Esophagus muscularis mucosa (tissue), 4 donors: ENCODE measurements at regions not wholly inside any gene's neighbourhood (a gene's known extent, or its start where the extent isn't known, plus 50 kb on each side); places are given as distances from the start of the nearest gene placed in this dataset.
A peak's percentile ranks its signal among the peaks of the same experiment; 100 is the strongest.

Source experiments
- DNase-seq: peaks from one replicate; pipeline ENCODE4 v3.0.0-alpha.2; 2017; ENCODE audit errors: extremely low spot score
- H3K27ac ChIP-seq, 4 donors: fragments of 200-600 bp; sonication (generic); replicated peaks in 1 of 4; 1 replicate in 3 of 4; 2 replicates in 1 of 4; pipeline ENCODE4 v1.5.1; 2016 to 2019; ENCODE audit warnings: mild to moderate bottlenecking in 1 of 4
- H3K27me3 ChIP-seq, 4 donors: fragments of 200-600 bp; sonication (generic); one replicate each; pipeline versions ENCODE4 v1.5.1 to v1.6.0; 2016 to 2019
- H3K36me3 ChIP-seq, 4 donors: fragments of 200-600 bp; sonication (generic); one replicate each; pipeline ENCODE4 v1.5.1; 2016 to 2019
- H3K4me1 ChIP-seq, 4 donors: fragments of 200-600 bp; sonication (generic); one replicate each; pipeline ENCODE4 v1.5.1; 2016 to 2019
- H3K4me3 ChIP-seq, 4 donors: fragments of 200-600 bp; sonication (generic); 1 replicate in 2 of 4; 2 replicates in 2 of 4; pipeline ENCODE4 v1.5.1; 2016 to 2019; ENCODE audit warnings: mild to moderate bottlenecking in 4 of 4, moderate library complexity in 1 of 4
- H3K9me3 ChIP-seq, 4 donors: fragments of 200-600 bp; sonication (generic); 1 replicate in 3 of 4; 2 replicates in 1 of 4; pipeline ENCODE4 v1.5.1; 2016 to 2019
- CTCF ChIP-seq, 3 experiments: fragments of 200-600 bp in 2 of 3; fragments of 450-650 bp in 1 of 3; sonication (generic) in 2 of 3; IDR thresholded peaks; one replicate each; pipeline ENCODE4 v1.5.1; 2017 to 2019; ENCODE audit warnings: antibody characterized with exemption in 3 of 3, mild to moderate bottlenecking in 2 of 3, moderate library complexity in 1 of 3
- EP300 ChIP-seq: sonication (generic); formaldehyde crosslinking; IDR thresholded peaks from one replicate; pipeline ENCODE4 v1.6.1; 2017; ENCODE audit warnings: antibody characterized with exemption
- POLR2A ChIP-seq: fragments of 450-650 bp; IDR thresholded peaks from one replicate; pipeline ENCODE4 v1.6.1; 2017; ENCODE audit warnings: antibody characterized with exemption, moderate library complexity, mild to moderate bottlenecking, low read depth
- POLR2AphosphoS5 ChIP-seq, 2 donors: sonication (generic); formaldehyde crosslinking; IDR thresholded peaks; one replicate each; pipeline ENCODE4 v1.6.1; 2017; ENCODE audit warnings: antibody characterized with exemption in 2 of 2
- WGBS: methylation state at CpG from one replicate; pipeline ENCODE4 v1.1.5; 2018; 5-methylcytosine and 5-hydroxymethylcytosine counted together
- intact Hi-C: fragments of 100-400 bp; cut with DNase I; formaldehyde crosslinking; loops from one replicate; pipeline ENCODE4 v1.15.1; 2023

GRCh38 chr4:24322995-24323394 is 261.4 kb downstream of the DHX15 start:
- 75% methylated on average over 3 of the region's 3 CpGs for WGBS
- TF ChIP-seq CTCF (IDR thresholded peaks at IDR 0.05): no peak
- no peak for TF ChIP-seq POLR2A
- no peak for TF ChIP-seq EP300
- no peak for TF ChIP-seq POLR2AphosphoS5 (IDR thresholded peaks at IDR 0.05)
- DNase-seq: peak; percentile 60

GRCh38 chr4:24322511-24322910 is 261.8 kb downstream of the DHX15 start:
- H3K27me3 ChIP-seq: no peaks in the 10 kb centered on the region
- no peak overlapping the region for H3K4me3 ChIP-seq
- no peak for TF ChIP-seq CTCF (IDR thresholded peaks at IDR 0.05)
- no peak for TF ChIP-seq EP300
- no peak for TF ChIP-seq POLR2A
- TF ChIP-seq POLR2AphosphoS5 (IDR thresholded peaks at IDR 0.05): no peak
- 77% methylated on average over 1 of the region's 1 CpG for WGBS
- H3K4me1 ChIP-seq: peaks cover 5 to 28% (median 26%) of the 10 kb centered on the region in 4 donors
- H3K27ac ChIP-seq: no peak overlapping the region
- DNase-seq: peak; percentile 87
- no peaks in the 10 kb centered on the region for H3K36me3 ChIP-seq
- no peaks in the 10 kb centered on the region for H3K9me3 ChIP-seq
- intact Hi-C loops: no loop called here

More at GRCh38 chr4:24322995-24323394, 261.4 kb downstream of the DHX15 start:
- H3K9me3 ChIP-seq: no peaks in the 10 kb centered on the region
- intact Hi-C loops: no loop called here
- H3K27me3 ChIP-seq: no peaks in the 10 kb centered on the region
- H3K4me3 ChIP-seq: no peak overlapping the region
- no peak overlapping the region for H3K27ac ChIP-seq
- H3K36me3 ChIP-seq: no peaks in the 10 kb centered on the region
- H3K4me1 ChIP-seq: peaks cover 5 to 28% (median 26%) of the 10 kb centered on the region in 4 donors

- no peaks in the 10 kb centered on the region for H3K36me3 ChIP-seq
- H3K9me3 ChIP-seq: no peaks in the 10 kb centered on the region
- H3K4me1 ChIP-seq: peaks cover 5 to 28% (median 26%) of the 10 kb centered on the region in 4 donors
- peak; percentile 45 for DNase-seq
- TF ChIP-seq CTCF (IDR thresholded peaks at IDR 0.05) (no peak), POLR2AphosphoS5 (IDR thresholded peaks at IDR 0.05) (no peak), EP300 (no peak), POLR2A (no peak)
- no peak overlapping the region for H3K4me3 ChIP-seq
- no peaks in the 10 kb centered on the region for H3K27me3 ChIP-seq
- intact Hi-C loops: no loop called here
- H3K27ac ChIP-seq: peak overlapping the region in 3 of 4 donors; percentile 13 to 77 (median 57)
- WGBS: 56% methylated on average over 6 of the region's 6 CpGs
These were observed 262.7 kb downstream of the DHX15 start for GRCh38 chr4:24321616-24322015.

GRCh38 chr4:24321131-24321530 is 263.2 kb downstream of the DHX15 start:
- no peaks in the 10 kb centered on the region for H3K9me3 ChIP-seq
- H3K4me3 ChIP-seq: no peak overlapping the region
- no peak for DNase-seq
- H3K27me3 ChIP-seq: no peaks in the 10 kb centered on the region
- intact Hi-C loops: no loop called here
- H3K36me3 ChIP-seq: no peaks in the 10 kb centered on the region
- 52% methylated on average over 6 of the region's 6 CpGs for whole genome bisulfite sequencing
- TF ChIP-seq EP300 (no peak), POLR2AphosphoS5 (IDR thresholded peaks at IDR 0.05) (peak in 1 of 2 donors; percentile 39)
- H3K4me1 ChIP-seq: peaks cover 5 to 28% (median 26%) of the 10 kb centered on the region in 4 donors
- peak overlapping the region; percentile 32 to 77 (median 48) for H3K27ac ChIP-seq

- Histone ChIP-seq H3K36me3 (no peaks in the 10 kb centered on the region), H3K9me3 (no peaks in the 10 kb centered on the region), H3K27me3 (no peaks in the 10 kb centered on the region), H3K4me1 (peaks cover 5 to 28% (median 26%) of the 10 kb centered on the region in 4 donors), H3K4me3 (no peak overlapping the region), H3K27ac (no peak overlapping the region)
- no peak for TF ChIP-seq POLR2A
- TF ChIP-seq EP300: no peak
- TF ChIP-seq POLR2AphosphoS5 (IDR thresholded peaks at IDR 0.05): no peak
- no peak for TF ChIP-seq CTCF (IDR thresholded peaks at IDR 0.05)
- WGBS: 88% methylated on average over 5 of the region's 5 CpGs
- DNase-seq: no peak
- intact Hi-C loops: no loop called here
These were observed 265.0 kb downstream of the DHX15 start for GRCh38 chr4:24319387-24319786.
